ES-I3 (cell line): ENCODE measurements at regions not wholly inside any gene's neighbourhood (a gene's known extent, or its start where the extent isn't known, plus 50 kb on each side); places are given as distances from the start of the nearest gene placed in this dataset.

Source experiments
- H3K36me3 ChIP-seq: 2 replicates; pipeline ENCODE4 v1.6.1; 2013; ENCODE audit warnings: mild to moderate bottlenecking, low read length, control low read depth, moderate library complexity; ENCODE audit not compliant: insufficient read depth
- H3K4me1 ChIP-seq: 2 replicates; pipeline ENCODE4 v1.6.1; 2013; ENCODE audit warnings: mild to moderate bottlenecking, control low read depth, low read length; ENCODE audit not compliant: insufficient read depth
- H3K9ac ChIP-seq: 2 replicates; pipeline ENCODE4 v1.6.1; 2013; ENCODE audit warnings: low read depth, mild to moderate bottlenecking, low read length, moderate library complexity
- H3K9me3 ChIP-seq: 2 replicates; pipeline ENCODE4 v1.6.1; 2013; ENCODE audit warnings: mild to moderate bottlenecking, low read length, moderate library complexity; ENCODE audit not compliant: control insufficient read depth, insufficient read depth

- Histone ChIP-seq H3K9ac (no peak overlapping the region), H3K36me3 (no peaks in the 10 kb centered on the region), H3K4me1 (no peaks in the 10 kb centered on the region), H3K9me3 (no peaks in the 10 kb centered on the region)
Measured at GRCh38 chr10:108452533-108452932, 1288.0 kb upstream of the SORCS1 start.

- H3K9me3 ChIP-seq: no peaks in the 10 kb centered on the region
- H3K36me3 ChIP-seq: no peaks in the 10 kb centered on the region
- no peaks in the 10 kb centered on the region for H3K4me1 ChIP-seq
- H3K9ac ChIP-seq: no peak overlapping the region
Measured at GRCh38 chr10:108450280-108450679, 1285.8 kb upstream of the SORCS1 start.

GRCh38 chr10:108445746-108446145 is 1281.2 kb upstream of the SORCS1 start:
- Histone ChIP-seq H3K36me3 (no peaks in the 10 kb centered on the region), H3K9me3 (no peaks in the 10 kb centered on the region), H3K9ac (no peak overlapping the region), H3K4me1 (no peaks in the 10 kb centered on the region)

GRCh38 chr10:108443636-108444035 is 1279.1 kb upstream of the SORCS1 start:
- H3K36me3 ChIP-seq: no peaks in the 10 kb centered on the region
- no peaks in the 10 kb centered on the region for H3K9me3 ChIP-seq
- H3K4me1 ChIP-seq: no peaks in the 10 kb centered on the region
- H3K9ac ChIP-seq: no peak overlapping the region

- H3K36me3 ChIP-seq: no peaks in the 10 kb centered on the region
- no peak overlapping the region for H3K9ac ChIP-seq
- H3K9me3 ChIP-seq: no peaks in the 10 kb centered on the region
- no peaks in the 10 kb centered on the region for H3K4me1 ChIP-seq
Measured at GRCh38 chr10:108439397-108439796, 1274.9 kb upstream of the SORCS1 start.

GRCh38 chr10:108436096-108436495 is 1271.6 kb upstream of the SORCS1 start:
- H3K9ac ChIP-seq: no peak overlapping the region
- H3K9me3 ChIP-seq: no peaks in the 10 kb centered on the region
- H3K4me1 ChIP-seq: no peaks in the 10 kb centered on the region
- no peaks in the 10 kb centered on the region for H3K36me3 ChIP-seq

- H3K4me1 ChIP-seq: no peaks in the 10 kb centered on the region
- H3K9me3 ChIP-seq: no peaks in the 10 kb centered on the region
- no peak overlapping the region for H3K9ac ChIP-seq
- no peaks in the 10 kb centered on the region for H3K36me3 ChIP-seq
Measured at GRCh38 chr10:108434559-108435252, 1270.2 kb upstream of the SORCS1 start.

- Histone ChIP-seq H3K9me3 (no peaks in the 10 kb centered on the region), H3K36me3 (no peaks in the 10 kb centered on the region), H3K9ac (no peak overlapping the region), H3K4me1 (no peaks in the 10 kb centered on the region)
Measured at GRCh38 chr10:108427146-108427545, 1262.6 kb upstream of the SORCS1 start.

- no peaks in the 10 kb centered on the region for H3K9me3 ChIP-seq
- no peaks in the 10 kb centered on the region for H3K4me1 ChIP-seq
- no peak overlapping the region for H3K9ac ChIP-seq
- H3K36me3 ChIP-seq: no peaks in the 10 kb centered on the region
Measured at GRCh38 chr10:108425283-108425964, 1260.9 kb upstream of the SORCS1 start.

- Histone ChIP-seq H3K9me3 (no peaks in the 10 kb centered on the region), H3K4me1 (no peaks in the 10 kb centered on the region), H3K9ac (no peak overlapping the region), H3K36me3 (no peaks in the 10 kb centered on the region)
Measured at GRCh38 chr10:108424656-108425055, 1260.2 kb upstream of the SORCS1 start.

- Histone ChIP-seq H3K9ac (no peak overlapping the region), H3K4me1 (no peaks in the 10 kb centered on the region), H3K9me3 (no peaks in the 10 kb centered on the region), H3K36me3 (no peaks in the 10 kb centered on the region)
Measured at GRCh38 chr10:108422286-108422685, 1257.8 kb upstream of the SORCS1 start.

- Histone ChIP-seq H3K9me3 (no peaks in the 10 kb centered on the region), H3K36me3 (no peaks in the 10 kb centered on the region), H3K4me1 (no peaks in the 10 kb centered on the region), H3K9ac (no peak overlapping the region)
Measured at GRCh38 chr10:108421266-108421665, 1256.8 kb upstream of the SORCS1 start.

- H3K9ac ChIP-seq: no peak overlapping the region
- no peaks in the 10 kb centered on the region for H3K4me1 ChIP-seq
- H3K36me3 ChIP-seq: no peaks in the 10 kb centered on the region
- H3K9me3 ChIP-seq: no peaks in the 10 kb centered on the region
Measured at GRCh38 chr10:108413954-108414353, 1249.4 kb upstream of the SORCS1 start.

- H3K9ac ChIP-seq: no peak overlapping the region
- H3K9me3 ChIP-seq: no peaks in the 10 kb centered on the region
- no peaks in the 10 kb centered on the region for H3K36me3 ChIP-seq
- H3K4me1 ChIP-seq: no peaks in the 10 kb centered on the region
Measured at GRCh38 chr10:108412323-108412722, 1247.8 kb upstream of the SORCS1 start.

GRCh38 chr10:108411894-108412293 is 1247.4 kb upstream of the SORCS1 start:
- H3K4me1 ChIP-seq: no peaks in the 10 kb centered on the region
- no peaks in the 10 kb centered on the region for H3K36me3 ChIP-seq
- no peak overlapping the region for H3K9ac ChIP-seq
- no peaks in the 10 kb centered on the region for H3K9me3 ChIP-seq
